GM10266 (cell line): ENCODE measurements at regions not wholly inside any gene's neighbourhood (a gene's known extent, or its start where the extent isn't known, plus 50 kb on each side); places are given as distances from the start of the nearest gene placed in this dataset.

ENCODE experiments used
- DNase-seq: peaks from one replicate; pipeline ENCODE4 v3.0.0; 2012; ENCODE audit errors: extremely low spot score
- TF ChIP-seq, protein P1 (sequence below): IDR thresholded peaks from 2 replicates; pipeline ENCODE4 v1.5.1; 2012; ENCODE audit warnings: mild to moderate bottlenecking, low read depth; ENCODE audit not compliant: control insufficient read depth, insufficient read depth; ENCODE audit errors: missing control alignments

GRCh38 chr11:45568049-45568448 is 97.4 kb downstream of the CHST1 start:
- DNase-seq = no peak
- TF ChIP-seq, protein P1, sequence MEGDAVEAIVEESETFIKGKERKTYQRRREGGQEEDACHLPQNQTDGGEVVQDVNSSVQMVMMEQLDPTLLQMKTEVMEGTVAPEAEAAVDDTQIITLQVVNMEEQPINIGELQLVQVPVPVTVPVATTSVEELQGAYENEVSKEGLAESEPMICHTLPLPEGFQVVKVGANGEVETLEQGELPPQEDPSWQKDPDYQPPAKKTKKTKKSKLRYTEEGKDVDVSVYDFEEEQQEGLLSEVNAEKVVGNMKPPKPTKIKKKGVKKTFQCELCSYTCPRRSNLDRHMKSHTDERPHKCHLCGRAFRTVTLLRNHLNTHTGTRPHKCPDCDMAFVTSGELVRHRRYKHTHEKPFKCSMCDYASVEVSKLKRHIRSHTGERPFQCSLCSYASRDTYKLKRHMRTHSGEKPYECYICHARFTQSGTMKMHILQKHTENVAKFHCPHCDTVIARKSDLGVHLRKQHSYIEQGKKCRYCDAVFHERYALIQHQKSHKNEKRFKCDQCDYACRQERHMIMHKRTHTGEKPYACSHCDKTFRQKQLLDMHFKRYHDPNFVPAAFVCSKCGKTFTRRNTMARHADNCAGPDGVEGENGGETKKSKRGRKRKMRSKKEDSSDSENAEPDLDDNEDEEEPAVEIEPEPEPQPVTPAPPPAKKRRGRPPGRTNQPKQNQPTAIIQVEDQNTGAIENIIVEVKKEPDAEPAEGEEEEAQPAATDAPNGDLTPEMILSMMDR = no peak

- TF ChIP-seq, protein P1 = no peak
Observed at GRCh38 chr11:45565446-45565988, 99.9 kb downstream of the CHST1 start.

GRCh38 chr11:45563810-45564209 is 101.6 kb downstream of the CHST1 start:
- DNase-seq = no peak
- TF ChIP-seq, protein P1 = no peak

More at GRCh38 chr11:45565446-45565988, 99.9 kb downstream of the CHST1 start:
- DNase-seq = no peak

- TF ChIP-seq, protein P1 = no peak
- DNase-seq = no peak
Observed at GRCh38 chr11:45563171-45563570, 102.3 kb downstream of the CHST1 start.

GRCh38 chr11:45560913-45561281 is 104.5 kb downstream of the CHST1 start:
- TF ChIP-seq, protein P1 = no peak
- no peak for DNase-seq

DNA sequence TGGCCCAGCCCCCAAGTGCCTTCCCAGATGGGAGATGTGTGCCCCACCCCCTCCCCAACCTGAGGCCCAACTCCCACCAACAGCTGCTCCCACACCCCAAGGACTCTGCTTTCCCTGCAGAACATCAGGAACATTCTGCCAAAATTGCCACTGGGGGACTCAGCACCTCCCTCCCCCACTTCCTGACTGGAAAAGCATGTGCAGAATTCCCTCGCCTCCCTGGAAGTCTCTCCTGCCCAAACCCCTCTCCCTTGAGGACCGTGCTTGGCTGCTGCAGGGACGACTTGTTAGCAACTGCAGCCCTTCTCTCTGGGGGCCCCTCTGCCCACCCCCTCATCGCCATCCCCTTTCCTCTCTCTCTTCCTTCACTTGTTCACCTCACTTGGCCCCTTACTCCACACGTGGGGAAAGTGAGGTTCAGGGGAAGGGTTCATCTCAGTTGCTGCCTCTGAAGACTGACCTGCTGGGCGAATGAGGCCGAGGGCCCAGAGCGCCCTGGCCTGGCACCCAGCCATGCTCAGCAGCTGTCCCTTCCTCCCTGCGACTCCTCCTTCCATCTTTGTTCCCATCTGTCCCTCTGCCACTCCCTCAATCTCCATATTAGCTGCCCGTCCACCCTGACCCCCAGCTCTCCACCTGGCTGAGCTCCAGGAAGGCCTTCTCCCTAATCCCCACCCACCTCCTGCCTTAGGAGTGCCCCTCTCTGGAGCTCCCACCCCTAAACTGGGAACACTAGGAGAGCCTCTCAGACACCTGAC is 105.1 kb downstream of the CHST1 start:
- DNase-seq = no peak
- TF ChIP-seq, protein P1 = no peak
